MM.1S (cell line): ENCODE measurements at regions not wholly inside any gene's neighbourhood (a gene's known extent, or its start where the extent isn't known, plus 50 kb on each side); places are given as distances from the start of the nearest gene placed in this dataset.

Source experiments
- DNase-seq: peaks from one replicate; pipeline ENCODE4 v3.0.0-alpha.2; 2015
- H2AFZ ChIP-seq: fragments of 300-600 bp; sonication (generic); 2 replicates; pipeline ENCODE4 v1.6.0; 2016; ENCODE audit warnings: antibody characterized with exemption, low read length
- H3F3A ChIP-seq: fragments of 300-600 bp; sonication (generic); 2 replicates; pipeline ENCODE4 v1.6.1; 2016; ENCODE audit warnings: mild to moderate bottlenecking, antibody characterized with exemption, low read length, moderate library complexity, mixed read lengths; ENCODE audit not compliant: insufficient read depth
- H3K27ac ChIP-seq: fragments of 300-600 bp; sonication (generic); 2 replicates; pipeline ENCODE4 v1.5.1; 2016; ENCODE audit warnings: mild to moderate bottlenecking, low read length
- H3K27me3 ChIP-seq: fragments of 300-600 bp; sonication (generic); replicated peaks from 2 replicates; pipeline ENCODE4 v1.6.0; 2016; ENCODE audit warnings: low read length; ENCODE audit not compliant: insufficient read depth
- H3K36me3 ChIP-seq: fragments of 300-600 bp; sonication (generic); replicated peaks from 2 replicates; pipeline ENCODE4 v1.6.1; 2016; ENCODE audit warnings: mild to moderate bottlenecking, low read length, mixed read lengths; ENCODE audit not compliant: insufficient read depth
- H3K4me1 ChIP-seq: fragments of 300-600 bp; sonication (generic); 2 replicates; pipeline ENCODE4 v1.6.1; 2016; ENCODE audit warnings: low read length, mixed read lengths
- H3K4me2 ChIP-seq: fragments of 300-600 bp; sonication (generic); 2 replicates; pipeline ENCODE4 v1.6.0; 2016; ENCODE audit warnings: low read depth, low read length
- H3K4me3 ChIP-seq: fragments of 300-600 bp; sonication (generic); 2 replicates; pipeline ENCODE4 v1.5.1; 2016; ENCODE audit warnings: low read length, mixed read lengths
- H3K79me2 ChIP-seq: fragments of 300-600 bp; sonication (generic); 2 replicates; pipeline ENCODE4 v1.6.1; 2016; ENCODE audit warnings: mixed run types, low read length, mixed read lengths
- H3K9ac ChIP-seq: fragments of 300-600 bp; sonication (generic); 2 replicates; pipeline ENCODE4 v1.6.1; 2016; ENCODE audit warnings: low read length, mixed read lengths
- H3K9me2 ChIP-seq: fragments of 300-600 bp; sonication (generic); replicated peaks from 2 replicates; pipeline ENCODE4 v1.6.1; 2016; ENCODE audit warnings: mild to moderate bottlenecking, low read length, mixed read lengths; ENCODE audit not compliant: insufficient read depth
- H3K9me3 ChIP-seq: fragments of 300-600 bp; sonication (generic); replicated peaks from 2 replicates; pipeline ENCODE4 v1.6.1; 2016; ENCODE audit warnings: mild to moderate bottlenecking, low read length, mixed read lengths; ENCODE audit not compliant: insufficient read depth
- H4K20me1 ChIP-seq: fragments of 300-600 bp; sonication (generic); 2 replicates; pipeline ENCODE4 v1.6.1; 2016; ENCODE audit warnings: mild to moderate bottlenecking, low read length, moderate library complexity, mixed read lengths; ENCODE audit not compliant: insufficient read depth
- CTCF ChIP-seq: fragments of 300-600 bp; sonication (generic); IDR thresholded peaks from 2 replicates; pipeline ENCODE4 v1.5.1; 2016; ENCODE audit warnings: antibody characterized with exemption, low read length, mixed read lengths
- EZH2 ChIP-seq: fragments of 300-600 bp; sonication (generic); optimal IDR thresholded peaks from 2 replicates; pipeline ENCODE3; 2017; ENCODE audit warnings: low read depth, mild to moderate bottlenecking, antibody characterized with exemption, low read length, mixed read lengths
- EZH2phosphoT487 ChIP-seq: fragments of 300-600 bp; sonication (generic); IDR thresholded peaks from 2 replicates; pipeline ENCODE4 v1.6.1; 2018; ENCODE audit warnings: antibody characterized with exemption, low read length

- Histone ChIP-seq H3K27ac (no peak overlapping the region), H4K20me1 (no peaks in the 10 kb centered on the region), H3K79me2 (no peaks in the 10 kb centered on the region), H3K27me3 (no peaks in the 10 kb centered on the region), H2AFZ (no peak overlapping the region), H3K9me3 (no peaks in the 10 kb centered on the region), H3K9ac (no peak overlapping the region), H3K9me2 (no peaks in the 10 kb centered on the region), H3K4me3 (no peak overlapping the region), H3K4me1 (no peaks in the 10 kb centered on the region), H3F3A (no peaks in the 10 kb centered on the region), H3K4me2 (no peak overlapping the region), H3K36me3 (no peaks in the 10 kb centered on the region)
- no peak for DNase-seq
- no peak for TF ChIP-seq EZH2
- TF ChIP-seq CTCF = no peak
- TF ChIP-seq EZH2phosphoT487 = no peak
These were observed 150.4 kb downstream of the JCAD start for GRCh38 chr10:29908962-29909361.

GRCh38 chr10:29900865-29901264, 158.5 kb downstream of the JCAD start:
- TF ChIP-seq EZH2 (no peak), CTCF (no peak), EZH2phosphoT487 (no peak)
- Histone ChIP-seq H3K79me2 (no peaks in the 10 kb centered on the region), H3K4me1 (no peaks in the 10 kb centered on the region), H3K9me2 (no peaks in the 10 kb centered on the region), H3K4me3 (no peak overlapping the region), H2AFZ (no peak overlapping the region), H3F3A (no peaks in the 10 kb centered on the region; the same call in 1 of the 2 replicates), H3K9ac (no peak overlapping the region), H3K27ac (no peak overlapping the region), H4K20me1 (no peaks in the 10 kb centered on the region), H3K27me3 (no peaks in the 10 kb centered on the region), H3K36me3 (no peaks in the 10 kb centered on the region), H3K4me2 (no peak overlapping the region), H3K9me3 (no peaks in the 10 kb centered on the region)
- no peak for DNase-seq

GRCh38 chr10:29897999-29898716, 161.2 kb downstream of the JCAD start:
- H3F3A ChIP-seq = no peaks in the 10 kb centered on the region; the same call in 1 of the 2 replicates
- DNase-seq = no peak
- H3K9me3 ChIP-seq = no peaks in the 10 kb centered on the region
- no peak overlapping the region for H3K9ac ChIP-seq
- no peak for TF ChIP-seq EZH2
- TF ChIP-seq EZH2phosphoT487 = no peak
- no peak for TF ChIP-seq CTCF
- no peaks in the 10 kb centered on the region for H3K36me3 ChIP-seq
- no peak overlapping the region for H3K4me2 ChIP-seq
- no peaks in the 10 kb centered on the region for H3K79me2 ChIP-seq
- no peaks in the 10 kb centered on the region for H4K20me1 ChIP-seq
- H3K4me1 ChIP-seq = no peaks in the 10 kb centered on the region
- H3K27ac ChIP-seq = no peak overlapping the region
- no peaks in the 10 kb centered on the region for H3K27me3 ChIP-seq
- no peaks in the 10 kb centered on the region for H3K9me2 ChIP-seq
- no peak overlapping the region for H2AFZ ChIP-seq
- no peak overlapping the region for H3K4me3 ChIP-seq
